K562 (cell line): ENCODE measurements at regions not wholly inside any gene's neighbourhood (a gene's known extent, or its start where the extent isn't known, plus 50 kb on each side); places are given as distances from the start of the nearest gene placed in this dataset.

Source experiments
- ATAC-seq: fragments of 200-7000 bp; cut with Tn5 transposase; 3 replicates; pipeline ENCODE4 v1.9.1; 2020; ENCODE audit warnings: moderate library complexity
- BruUV-seq: library from RNA; stranded (reverse); fragments of 400-500 nt; replicated peaks from 2 replicates; lab custom pipeline; 2021; lab: Mats Ljungman, UMichigan
- CTCF ChIA-PET: fragments of 300-600 bp; formaldehyde crosslinking; extraction: SDS; loops from one replicate; lab custom pipeline; 2021; ENCODE audit warnings: low intra/inter-chr PET ratio; lab: Yijun Ruan, JAX
- POLR2A ChIA-PET: fragments of 300-600, 350-650 bp; sonication (Branson Sonifier 250); formaldehyde crosslinking; extraction: SDS; loops from one replicate; lab custom pipeline; 2021; ENCODE audit warnings: antibody characterized with exemption, inconsistent platforms; lab: Yijun Ruan, JAX
- DNase-seq, 4 experiments: peaks; one replicate each; pipeline versions ENCODE4 v3.0.0 to v3.0.0-alpha.2; 2011 to 2018; ENCODE audit warnings: low spot score in 3 of 4, mixed read lengths in 3 of 4; ENCODE audit errors: extremely low read depth in 1 of 4
- FAIRE-seq: peaks from 2 replicates; lab custom pipeline; 2011; peaks lifted over from hg19 to GRCh38; lab: Jason Lieb, UNC
- H2AFZ ChIP-seq: 2 replicates; pipeline ENCODE4 v1.6.0; 2011; ENCODE audit warnings: low read depth, low read length, control low read depth, inconsistent platforms
- H3K27ac ChIP-seq: fragments of 200-600 bp; 3 replicates; pipeline ENCODE4 v1.8.0; 2011; ENCODE audit warnings: low read depth, mild to moderate bottlenecking, control low read depth, inconsistent platforms, low read length, moderate library complexity, mixed read lengths; ENCODE audit errors: extremely low read depth
- H3K27me3 ChIP-seq, 2 experiments: fragments of 300-600 bp in 1 of 2; 2 replicates in 1 of 2; 3 replicates in 1 of 2; pipeline versions ENCODE4 v1.6.0 to v1.8.0; 2011; ENCODE audit warnings: inconsistent platforms in 2 of 2, low read length in 2 of 2, mild to moderate bottlenecking in 1 of 2, mixed read lengths in 1 of 2, moderate library complexity in 1 of 2; ENCODE audit not compliant: control insufficient read depth in 2 of 2, insufficient read depth in 2 of 2
- H3K36me3 ChIP-seq: fragments of 300-600 bp; 3 replicates; pipeline ENCODE4 v1.8.0; 2011; ENCODE audit warnings: mild to moderate bottlenecking, low read length, inconsistent platforms; ENCODE audit not compliant: control insufficient read depth, insufficient read depth
- H3K4me1 ChIP-seq, 2 experiments: fragments of 200-600 bp in 1 of 2; replicated peaks in 1 of 2; 2 replicates in 1 of 2; 3 replicates in 1 of 2; pipeline versions ENCODE4 v1.5.1 to v1.8.0; 2011; ENCODE audit warnings: inconsistent platforms in 2 of 2, low read length in 2 of 2, mild to moderate bottlenecking in 1 of 2, mixed read lengths in 1 of 2, moderate library complexity in 1 of 2; ENCODE audit not compliant: control insufficient read depth in 2 of 2, insufficient read depth in 2 of 2
- H3K4me2 ChIP-seq: 2 replicates; pipeline ENCODE4 v1.6.1; 2011; ENCODE audit warnings: low read length, control low read depth, inconsistent platforms, mixed read lengths; ENCODE audit not compliant: insufficient read depth
- H3K4me3 ChIP-seq: fragments of 200-600 bp; sonication (generic), shearing (Covaris generic); 2 replicates; pipeline ENCODE4 v1.5.1; 2016; ENCODE audit warnings: control low read depth, inconsistent platforms
- H3K79me2 ChIP-seq: fragments of 200-600 bp; 3 replicates; pipeline ENCODE4 v1.8.0; 2011; ENCODE audit warnings: low read length, inconsistent platforms; ENCODE audit not compliant: control insufficient read depth, insufficient read depth
- H3K9ac ChIP-seq, 2 experiments: 2 replicates each; pipeline versions ENCODE4 v1.6.0 to v1.6.1; 2011; ENCODE audit warnings: low read depth in 2 of 2, low read length in 2 of 2, control low read depth in 1 of 2, inconsistent platforms in 1 of 2, mild to moderate bottlenecking in 1 of 2, mixed read lengths in 1 of 2; ENCODE audit not compliant: insufficient read depth in 1 of 2
- H3K9me1 ChIP-seq: one replicate; pipeline ENCODE4 v1.6.0; 2011; ENCODE audit warnings: inconsistent platforms, mild to moderate bottlenecking, low read length, moderate library complexity; ENCODE audit not compliant: control insufficient read depth, insufficient read depth
- H3K9me3 ChIP-seq: replicated peaks from 2 replicates; pipeline ENCODE4 v1.5.1; 2011; ENCODE audit warnings: low read depth, low read length, inconsistent platforms; ENCODE audit not compliant: control insufficient read depth, insufficient read depth
- H4K20me1 ChIP-seq: replicated peaks from 2 replicates; pipeline ENCODE4 v1.6.1; 2011; ENCODE audit warnings: low read length, inconsistent platforms, mixed read lengths; ENCODE audit not compliant: control insufficient read depth, insufficient read depth
- KLF13 ChIP-seq: fragments of 450-650 bp; IDR thresholded peaks from 2 replicates; pipeline ENCODE4 v1.6.1; 2016; ENCODE audit warnings: missing genetic modification characterization, low read depth, mild to moderate bottlenecking, missing compliant biosample characterization, moderate library complexity, borderline replicate concordance
- ZMIZ1 ChIP-seq, 2 experiments: fragments of 150-350 bp in 1 of 2; IDR thresholded peaks; 2 replicates each; pipeline ENCODE4 v1.6.1; 2012 to 2016; ENCODE audit warnings: low read depth in 2 of 2, low read length in 2 of 2, mild to moderate bottlenecking in 1 of 2, moderate library complexity in 1 of 2
- ZNF77 ChIP-seq: fragments of 250-450 bp; sonication (Bioruptor Pico); IDR thresholded peaks from 2 replicates; pipeline ENCODE4 v1.5.0; 2020
- ZNF778 ChIP-seq: fragments of 450-650 bp; formaldehyde crosslinking; IDR thresholded peaks from 2 replicates; pipeline ENCODE4 v1.4.0; 2020; ENCODE audit warnings: mild to moderate bottlenecking, moderate library complexity
- ZZZ3 ChIP-seq: fragments of 450-650 bp; IDR thresholded peaks from 2 replicates; pipeline ENCODE4 v1.6.1; 2016; ENCODE audit warnings: antibody characterized with exemption, mild to moderate bottlenecking, moderate library complexity
- WGBS: fragments of 100-300 bp; shearing (Covaris generic); methylation state at CpG from one replicate; pipeline ENCODE4 v1.1.6; 2016; ENCODE audit warnings: low coverage, mixed read lengths; ENCODE audit not compliant: insufficient coverage; ENCODE audit errors: missing lambda C conversion rate; 5-methylcytosine and 5-hydroxymethylcytosine counted together
- in situ Hi-C: fragments of 300-500 bp; cut with MboI; formaldehyde crosslinking; loops from 4 replicates; pipeline ENCODE4 v1.15.0; 2018; ENCODE audit warnings: inconsistent platforms, mixed read lengths
- intact Hi-C: fragments of 100-400 bp; cut with micrococcal nuclease; formaldehyde crosslinking; loops from 2 replicates; pipeline ENCODE4 v1.14.2; 2022

GRCh38 chr20:54340667-54341081, 132.8 kb downstream of the PFDN4 start:
- Histone ChIP-seq H3K4me3 (no peak overlapping the region), H3K9ac (no peak overlapping the region), H3K27ac (no peak overlapping the region), H3K9me3 (no peaks in the 10 kb centered on the region), H3K79me2 (no peaks in the 10 kb centered on the region), H2AFZ (no peak overlapping the region), H3K36me3 (no peaks in the 10 kb centered on the region)
- 0% methylated on average over 4 of the region's 4 CpGs for WGBS
- intact Hi-C loops = no loop called here
- BruUV-seq = no TSS peak
- FAIRE-seq = no peak
- TF ChIP-seq KLF13 (tag) (no peak), ZNF77 (no peak), ZZZ3 (no peak), ZNF778 (CRISPR knock-in tag) (no peak), ZMIZ1 (IDR thresholded peaks at IDR 0.05; ENCODE audit: low read depth in 2 of 2, low read length in 2 of 2) (no peak)
- TF ChIP-seq, all 486 proteins: peak for 0
- CTCF ChIA-PET = no interaction called here
- Histone ChIP-seq H3K27me3 (no peaks in the 10 kb centered on the region), H3K9me1 (no peaks in the 10 kb centered on the region), H3K4me2 (no peak overlapping the region), H4K20me1 (no peaks in the 10 kb centered on the region), H3K4me1 (no peaks in the 10 kb centered on the region)
- in situ Hi-C loops = no loop called here
- POLR2A ChIA-PET = no interaction called here
- DNase-seq (no peak), ATAC-seq (no peak)
